Neural crest cell (in vitro differentiated cells): ENCODE measurements at regions not wholly inside any gene's neighbourhood (a gene's known extent, or its start where the extent isn't known, plus 50 kb on each side); places are given as distances from the start of the nearest gene placed in this dataset.

ENCODE experiments used
- DNase-seq: peaks from one replicate; pipeline ENCODE4 v3.0.0; 2021; ENCODE audit warnings: low read depth, mixed read lengths, low spot score
- H3K27ac Mint-ChIP-seq: one replicate; pipeline ENCODE4 v1.8.0; 2021; ENCODE audit warnings: mild to moderate bottlenecking, mixed read lengths; ENCODE audit not compliant: unreplicated experiment
- H3K27me3 Mint-ChIP-seq: 2 replicates; pipeline ENCODE4 v1.8.0; 2021; ENCODE audit warnings: low read depth, mild to moderate bottlenecking, mixed read lengths
- H3K36me3 Mint-ChIP-seq: 2 replicates; pipeline ENCODE4 v1.8.0; 2021; ENCODE audit warnings: low read depth, mild to moderate bottlenecking, mixed read lengths
- H3K4me1 Mint-ChIP-seq: 2 replicates; pipeline ENCODE4 v1.8.0; 2021; ENCODE audit warnings: mixed read lengths
- H3K4me3 Mint-ChIP-seq: one replicate; pipeline ENCODE4 v1.8.0; 2021; ENCODE audit warnings: mild to moderate bottlenecking, mixed read lengths
- H3K9me3 Mint-ChIP-seq: 2 replicates; pipeline ENCODE4 v1.8.0; 2021; ENCODE audit warnings: mixed read lengths
- TF ChIP-seq, protein P1 (sequence below): fragments of 200-600 bp; sonication (generic); conservative IDR thresholded peaks from 2 replicates; pipeline ENCODE4 v1.5.0; 2021; ENCODE audit warnings: antibody characterized with exemption, mild to moderate bottlenecking

DNA sequence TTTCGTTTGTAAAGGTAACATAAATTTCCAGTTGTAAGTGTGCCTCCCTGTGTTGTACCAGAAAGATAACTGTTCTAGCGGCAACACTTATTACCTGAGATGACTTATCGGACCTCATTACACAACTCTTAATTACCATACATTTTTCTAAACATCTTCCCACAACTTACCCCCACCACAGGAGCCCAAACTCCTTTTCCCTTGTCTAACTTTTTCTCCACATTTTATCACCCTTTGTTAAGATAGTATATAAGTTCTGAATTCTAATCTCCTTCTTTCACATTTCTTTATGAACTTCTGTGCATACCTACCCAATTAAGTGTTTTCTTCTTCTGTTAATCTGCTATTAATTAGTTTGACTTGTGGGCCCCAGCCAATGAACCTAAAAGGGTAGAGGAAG lies 143.7 kb upstream of the CAMK1G start:
- DNase-seq = no peak
- TF ChIP-seq, protein P1, sequence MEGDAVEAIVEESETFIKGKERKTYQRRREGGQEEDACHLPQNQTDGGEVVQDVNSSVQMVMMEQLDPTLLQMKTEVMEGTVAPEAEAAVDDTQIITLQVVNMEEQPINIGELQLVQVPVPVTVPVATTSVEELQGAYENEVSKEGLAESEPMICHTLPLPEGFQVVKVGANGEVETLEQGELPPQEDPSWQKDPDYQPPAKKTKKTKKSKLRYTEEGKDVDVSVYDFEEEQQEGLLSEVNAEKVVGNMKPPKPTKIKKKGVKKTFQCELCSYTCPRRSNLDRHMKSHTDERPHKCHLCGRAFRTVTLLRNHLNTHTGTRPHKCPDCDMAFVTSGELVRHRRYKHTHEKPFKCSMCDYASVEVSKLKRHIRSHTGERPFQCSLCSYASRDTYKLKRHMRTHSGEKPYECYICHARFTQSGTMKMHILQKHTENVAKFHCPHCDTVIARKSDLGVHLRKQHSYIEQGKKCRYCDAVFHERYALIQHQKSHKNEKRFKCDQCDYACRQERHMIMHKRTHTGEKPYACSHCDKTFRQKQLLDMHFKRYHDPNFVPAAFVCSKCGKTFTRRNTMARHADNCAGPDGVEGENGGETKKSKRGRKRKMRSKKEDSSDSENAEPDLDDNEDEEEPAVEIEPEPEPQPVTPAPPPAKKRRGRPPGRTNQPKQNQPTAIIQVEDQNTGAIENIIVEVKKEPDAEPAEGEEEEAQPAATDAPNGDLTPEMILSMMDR = no peak
- peaks cover 4% of the 10 kb centered on the region for H3K4me1 Mint-ChIP-seq
- H3K36me3 Mint-ChIP-seq = peaks cover 2% of the 10 kb centered on the region
- H3K4me3 Mint-ChIP-seq = no peak overlapping the region
- no peaks in the 10 kb centered on the region for H3K27me3 Mint-ChIP-seq
- peaks cover 3% of the 10 kb centered on the region for H3K9me3 Mint-ChIP-seq
- H3K27ac Mint-ChIP-seq = no peak overlapping the region

DNA sequence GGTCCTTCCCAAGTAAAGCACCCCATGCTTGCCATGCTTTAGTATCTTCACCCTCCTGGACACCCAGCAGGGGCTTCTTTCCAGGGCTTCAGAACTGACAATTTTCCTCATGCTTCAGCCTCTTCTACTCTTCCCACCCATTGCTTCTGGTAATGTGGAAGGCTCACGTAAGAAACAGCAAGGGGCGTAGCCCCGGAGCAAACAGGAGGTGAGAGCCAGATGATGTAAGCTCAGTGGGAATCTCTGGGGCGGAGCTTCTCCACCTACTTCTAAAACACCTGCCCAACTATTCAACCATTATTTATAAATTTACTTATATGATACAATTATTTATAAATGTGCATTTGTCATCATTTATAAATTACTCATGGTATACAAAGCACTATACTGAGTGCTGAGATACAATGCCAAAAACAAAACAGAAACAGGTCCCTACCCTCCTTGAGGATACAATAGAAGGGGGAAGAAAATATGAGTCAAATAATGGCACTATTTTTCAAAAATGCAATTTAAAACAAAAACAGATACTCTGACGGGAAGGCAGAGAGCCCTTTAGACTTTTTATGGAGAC lies 140.1 kb upstream of the CAMK1G start:
- no peak for DNase-seq
- H3K4me3 Mint-ChIP-seq = no peak overlapping the region
- H3K27ac Mint-ChIP-seq = no peak overlapping the region
- H3K4me1 Mint-ChIP-seq = no peaks in the 10 kb centered on the region
- no peaks in the 10 kb centered on the region for H3K27me3 Mint-ChIP-seq
- H3K9me3 Mint-ChIP-seq = peaks cover 6% of the 10 kb centered on the region
- peaks cover 2% of the 10 kb centered on the region for H3K36me3 Mint-ChIP-seq
- TF ChIP-seq, protein P1 = no peak

DNA sequence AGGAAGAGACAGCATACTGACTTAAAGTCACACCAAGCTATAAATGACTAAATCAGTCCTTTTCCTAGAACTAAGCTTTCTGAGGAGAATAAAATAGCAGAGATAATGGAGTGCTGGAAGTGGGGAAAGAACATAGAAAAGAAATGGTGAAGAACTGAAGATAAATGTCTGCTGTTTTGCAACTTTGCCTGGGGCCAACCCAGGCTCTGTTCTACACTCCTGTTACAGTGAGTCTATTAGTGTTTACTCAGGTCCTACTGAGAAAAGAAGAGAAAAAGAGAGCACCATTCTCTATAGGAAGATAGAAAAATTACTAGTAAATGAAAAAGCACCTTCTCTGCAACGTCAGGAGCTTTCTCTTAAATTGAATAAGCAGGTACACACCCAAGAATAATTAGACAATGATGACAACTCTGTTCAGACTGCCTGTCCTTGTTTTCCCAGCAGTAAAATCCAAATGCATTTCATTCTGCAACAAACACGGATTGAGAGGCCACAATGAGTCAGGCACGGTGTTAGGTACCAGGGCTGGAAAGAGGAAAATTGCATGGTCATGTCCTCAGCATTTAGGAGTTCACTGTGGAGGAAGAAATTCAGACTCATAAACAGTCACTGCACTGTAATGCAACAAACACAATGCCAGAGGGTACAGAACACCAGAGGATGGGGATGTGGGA lies 139.4 kb upstream of the CAMK1G start:
- H3K4me3 Mint-ChIP-seq = no peak overlapping the region
- no peaks in the 10 kb centered on the region for H3K27me3 Mint-ChIP-seq

DNA sequence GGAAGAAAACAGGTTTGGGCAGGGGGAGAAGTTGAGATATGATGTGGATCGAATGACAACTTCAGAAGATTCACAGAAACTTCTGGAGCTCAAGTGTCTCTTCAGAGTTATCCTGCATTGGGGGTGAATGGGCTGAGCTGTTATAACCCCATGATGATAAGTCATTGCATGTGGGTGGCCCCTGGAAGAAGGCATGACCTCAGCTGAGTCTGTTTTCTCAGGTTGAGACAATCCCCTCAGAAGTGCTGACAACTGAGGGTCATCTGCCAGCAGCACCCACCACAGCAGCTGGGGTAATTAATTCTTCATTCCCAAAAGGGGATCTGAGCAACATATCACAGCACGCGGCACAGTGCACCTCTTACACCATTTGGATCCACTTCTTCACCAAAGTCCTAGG lies 138.6 kb upstream of the CAMK1G start:
- H3K36me3 Mint-ChIP-seq = peaks cover under 1% of the 10 kb centered on the region
- H3K4me1 Mint-ChIP-seq = no peaks in the 10 kb centered on the region
- H3K9me3 Mint-ChIP-seq = peaks cover 5% of the 10 kb centered on the region

More for the DNA sequence above, 139.4 kb upstream of the CAMK1G start:
- Mint-ChIP-seq H3K36me3 (peaks cover 2% of the 10 kb centered on the region), H3K27ac (no peak overlapping the region), H3K4me1 (no peaks in the 10 kb centered on the region), H3K9me3 (peaks cover 6% of the 10 kb centered on the region)
- TF ChIP-seq, protein P1 = no peak
- DNase-seq = no peak

GRCh38 chr1:209445576-209445975 lies 137.9 kb upstream of the CAMK1G start:
- no peaks in the 10 kb centered on the region for H3K36me3 Mint-ChIP-seq
- H3K4me3 Mint-ChIP-seq = no peak overlapping the region
- H3K27ac Mint-ChIP-seq = no peak overlapping the region
- peaks cover 3% of the 10 kb centered on the region for H3K9me3 Mint-ChIP-seq
- no peaks in the 10 kb centered on the region for H3K4me1 Mint-ChIP-seq
- no peak for DNase-seq
- TF ChIP-seq, protein P1 = no peak
- H3K27me3 Mint-ChIP-seq = no peaks in the 10 kb centered on the region

More for the DNA sequence above, 138.6 kb upstream of the CAMK1G start:
- TF ChIP-seq, protein P1 = no peak
- no peaks in the 10 kb centered on the region for H3K27me3 Mint-ChIP-seq
- no peak overlapping the region for H3K4me3 Mint-ChIP-seq
- DNase-seq = no peak
- no peak overlapping the region for H3K27ac Mint-ChIP-seq
